ENCODE measurements at regions not wholly inside any gene's neighbourhood (a gene's known extent, or its start where the extent isn't known, plus 50 kb on each side); places are given as distances from the start of the nearest gene placed in this dataset.
"Not testable (repeated sequence)": the region's sequence is repeated elsewhere in the genome, so short reads cannot be mapped to it uniquely, and the experiment has no call there.

- TF ChIP-seq ZFP3 (CRISPR knock-in tag; IDR thresholded peaks at IDR 0.05); TSHZ2 (CRISPR knock-in tag; IDR thresholded peaks at IDR 0.05); ZFP30 (CRISPR knock-in tag; IDR thresholded peaks at IDR 0.05); GLIS3 (CRISPR knock-in tag; IDR thresholded peaks at IDR 0.05); PATZ1 (CRISPR knock-in tag; IDR thresholded peaks at IDR 0.05; ENCODE audit: borderline replicate concordance); POU6F1 (CRISPR knock-in tag; IDR thresholded peaks at IDR 0.05; ENCODE audit: borderline replicate concordance, low read depth); ZC3H10 (CRISPR knock-in tag; IDR thresholded peaks at IDR 0.05); CREB5 (CRISPR knock-in tag; IDR thresholded peaks at IDR 0.05; ENCODE audit: low read depth); ZNF8 (CRISPR knock-in tag; IDR thresholded peaks at IDR 0.05); ZNF70 (CRISPR knock-in tag; IDR thresholded peaks at IDR 0.05); TOX (CRISPR knock-in tag; IDR thresholded peaks at IDR 0.05; ENCODE audit: borderline replicate concordance): not testable (repeated sequence)
Observed at GRCh38 chr9:26664087-26664773, 228.4 kb downstream of the CAAP1 start.

All from SK-N-SH treated with all-trans-retinoic acid at 6 μM for 48 hours (cell line).